ENCODE measurements at regions not wholly inside any gene's neighbourhood (a gene's known extent, or its start where the extent isn't known, plus 50 kb on each side); places are given as distances from the start of the nearest gene placed in this dataset.

DNA sequence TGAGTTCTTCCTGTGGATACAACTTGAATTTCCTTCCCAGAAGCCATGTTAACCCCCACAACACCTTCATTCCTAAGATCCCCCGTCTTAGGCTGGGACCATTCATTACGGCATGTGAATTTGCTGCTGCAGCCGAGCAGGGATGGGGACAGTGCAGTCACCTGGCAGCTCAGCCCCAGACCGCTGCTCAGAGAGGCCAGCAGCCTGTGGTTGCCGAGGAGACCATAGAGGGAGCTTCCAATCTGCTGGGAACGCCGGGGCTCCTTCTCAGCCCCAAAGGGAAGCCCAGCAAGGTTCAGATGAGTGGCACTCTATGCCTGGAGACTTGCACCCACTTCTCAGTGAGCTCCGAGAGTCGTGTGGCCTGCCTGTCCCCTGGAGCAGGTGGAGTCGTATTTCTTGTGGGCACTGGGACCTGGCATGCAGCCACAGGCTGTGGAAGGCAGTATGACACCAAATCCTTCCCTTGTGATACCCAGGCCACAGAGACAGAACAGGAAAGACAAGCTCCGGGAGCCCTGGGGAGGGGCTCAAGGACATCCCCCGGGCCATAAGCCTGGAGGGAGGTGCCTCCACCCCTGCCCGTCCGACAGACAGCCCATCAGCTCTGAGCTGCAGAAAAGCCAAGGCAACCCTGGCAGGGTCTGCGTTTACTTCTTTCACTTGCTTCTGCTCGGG, 167.3 kb downstream of the FAM43A start:
- Mint-ChIP-seq H3K27me3 (ENCODE audit: insufficient read depth, low read depth, poor library complexity) (peaks cover 2% of the 10 kb centered on the region), H3K4me1 (peaks cover 7% of the 10 kb centered on the region; the same call in 2 of the 3 replicates), H3K4me3 (no peak overlapping the region), H3K27ac (no peak overlapping the region), H3K9me3 (no peaks in the 10 kb centered on the region), H3K36me3 (ENCODE audit: low read depth) (no peaks in the 10 kb centered on the region)
- no peaks in the 10 kb centered on the region for H3K4me1 ChIP-seq (ENCODE audit: insufficient read depth)
- no peaks in the 10 kb centered on the region for H4K20me1 ChIP-seq (replicated peaks; ENCODE audit: insufficient read depth)
- H3K79me2 ChIP-seq (replicated peaks; ENCODE audit: insufficient read depth): no peaks in the 10 kb centered on the region
- peak; percentile 51 for ATAC-seq
- no peak overlapping the region for H3K27ac ChIP-seq (ENCODE audit: low read depth)
- no peaks in the 10 kb centered on the region for H3F3A ChIP-seq (replicated peaks; ENCODE audit: low read depth)
- H3K27me3 ChIP-seq (ENCODE audit: insufficient read depth): no peaks in the 10 kb centered on the region
- H2AFZ ChIP-seq: no peak overlapping the region
- no peak for TF ChIP-seq NANOG (IDR thresholded peaks at IDR 0.05; ENCODE audit: borderline replicate concordance)
- TF ChIP-seq CREB1 (CRISPR knock-in tag; IDR thresholded peaks at IDR 0.05; ENCODE audit: low read depth): no peak
- no peak for TF ChIP-seq POLR2AphosphoS5 (IDR thresholded peaks at IDR 0.05; ENCODE audit: low read depth)
- TF ChIP-seq, protein P1, sequence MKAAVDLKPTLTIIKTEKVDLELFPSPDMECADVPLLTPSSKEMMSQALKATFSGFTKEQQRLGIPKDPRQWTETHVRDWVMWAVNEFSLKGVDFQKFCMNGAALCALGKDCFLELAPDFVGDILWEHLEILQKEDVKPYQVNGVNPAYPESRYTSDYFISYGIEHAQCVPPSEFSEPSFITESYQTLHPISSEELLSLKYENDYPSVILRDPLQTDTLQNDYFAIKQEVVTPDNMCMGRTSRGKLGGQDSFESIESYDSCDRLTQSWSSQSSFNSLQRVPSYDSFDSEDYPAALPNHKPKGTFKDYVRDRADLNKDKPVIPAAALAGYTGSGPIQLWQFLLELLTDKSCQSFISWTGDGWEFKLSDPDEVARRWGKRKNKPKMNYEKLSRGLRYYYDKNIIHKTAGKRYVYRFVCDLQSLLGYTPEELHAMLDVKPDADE (IDR thresholded peaks at IDR 0.05): no peak
- no peak for DNase-seq (ENCODE audit: low spot score)
- no peak overlapping the region for H3K4me3 ChIP-seq
- H3K4me2 ChIP-seq: no peak overlapping the region
- no peaks in the 10 kb centered on the region for H3K9me2 ChIP-seq (ENCODE audit: insufficient read depth)
- no peaks in the 10 kb centered on the region for H3K36me3 ChIP-seq (ENCODE audit: insufficient read depth)

DNA sequence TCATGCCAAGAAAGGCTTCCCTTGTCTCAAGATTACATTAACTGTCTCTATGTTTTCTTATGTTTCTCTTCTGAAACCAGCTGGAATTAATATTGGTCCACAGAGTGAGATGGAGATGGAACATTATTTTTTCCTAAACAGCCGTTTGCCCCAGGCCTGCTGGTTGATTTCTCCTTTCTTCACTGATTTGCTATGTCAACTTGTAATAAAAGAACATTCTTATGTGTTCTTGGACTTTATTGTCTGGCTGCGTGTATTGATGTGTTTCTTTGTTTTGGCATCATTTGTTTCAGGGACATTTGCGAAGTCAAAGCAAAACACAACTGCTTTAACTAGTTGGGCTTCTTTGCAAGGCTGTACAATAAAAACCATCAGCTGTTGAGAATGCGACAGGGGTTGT, 168.5 kb downstream of the FAM43A start:
- Mint-ChIP-seq H3K4me3 (no peak overlapping the region), H3K4me1 (peaks cover 7% of the 10 kb centered on the region; the same call in 2 of the 3 replicates)
- ATAC-seq: no peak
- no peak for TF ChIP-seq ZNF331 (CRISPR knock-in tag; IDR thresholded peaks at IDR 0.05; ENCODE audit: low read depth)
- TF ChIP-seq, protein P2, sequence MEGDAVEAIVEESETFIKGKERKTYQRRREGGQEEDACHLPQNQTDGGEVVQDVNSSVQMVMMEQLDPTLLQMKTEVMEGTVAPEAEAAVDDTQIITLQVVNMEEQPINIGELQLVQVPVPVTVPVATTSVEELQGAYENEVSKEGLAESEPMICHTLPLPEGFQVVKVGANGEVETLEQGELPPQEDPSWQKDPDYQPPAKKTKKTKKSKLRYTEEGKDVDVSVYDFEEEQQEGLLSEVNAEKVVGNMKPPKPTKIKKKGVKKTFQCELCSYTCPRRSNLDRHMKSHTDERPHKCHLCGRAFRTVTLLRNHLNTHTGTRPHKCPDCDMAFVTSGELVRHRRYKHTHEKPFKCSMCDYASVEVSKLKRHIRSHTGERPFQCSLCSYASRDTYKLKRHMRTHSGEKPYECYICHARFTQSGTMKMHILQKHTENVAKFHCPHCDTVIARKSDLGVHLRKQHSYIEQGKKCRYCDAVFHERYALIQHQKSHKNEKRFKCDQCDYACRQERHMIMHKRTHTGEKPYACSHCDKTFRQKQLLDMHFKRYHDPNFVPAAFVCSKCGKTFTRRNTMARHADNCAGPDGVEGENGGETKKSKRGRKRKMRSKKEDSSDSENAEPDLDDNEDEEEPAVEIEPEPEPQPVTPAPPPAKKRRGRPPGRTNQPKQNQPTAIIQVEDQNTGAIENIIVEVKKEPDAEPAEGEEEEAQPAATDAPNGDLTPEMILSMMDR (conservative IDR thresholded peaks at IDR 0.05; ENCODE audit: low read depth in 2 of 2): no peak
- TF ChIP-seq NANOG (IDR thresholded peaks at IDR 0.05; ENCODE audit: borderline replicate concordance): no peak
- no peak for TF ChIP-seq CREB1 (CRISPR knock-in tag; IDR thresholded peaks at IDR 0.05; ENCODE audit: low read depth)
- no peak for TF ChIP-seq EZH2phosphoT487 (IDR thresholded peaks at IDR 0.05; ENCODE audit: unreplicated experiment)
- TF ChIP-seq, protein P1 (IDR thresholded peaks at IDR 0.05): no peak
- no peak for TF ChIP-seq STAT1 (IDR thresholded peaks at IDR 0.05; ENCODE audit: unreplicated experiment)
- TF ChIP-seq POLR2AphosphoS5 (IDR thresholded peaks at IDR 0.05; ENCODE audit: low read depth): no peak
- TF ChIP-seq, protein P3, sequence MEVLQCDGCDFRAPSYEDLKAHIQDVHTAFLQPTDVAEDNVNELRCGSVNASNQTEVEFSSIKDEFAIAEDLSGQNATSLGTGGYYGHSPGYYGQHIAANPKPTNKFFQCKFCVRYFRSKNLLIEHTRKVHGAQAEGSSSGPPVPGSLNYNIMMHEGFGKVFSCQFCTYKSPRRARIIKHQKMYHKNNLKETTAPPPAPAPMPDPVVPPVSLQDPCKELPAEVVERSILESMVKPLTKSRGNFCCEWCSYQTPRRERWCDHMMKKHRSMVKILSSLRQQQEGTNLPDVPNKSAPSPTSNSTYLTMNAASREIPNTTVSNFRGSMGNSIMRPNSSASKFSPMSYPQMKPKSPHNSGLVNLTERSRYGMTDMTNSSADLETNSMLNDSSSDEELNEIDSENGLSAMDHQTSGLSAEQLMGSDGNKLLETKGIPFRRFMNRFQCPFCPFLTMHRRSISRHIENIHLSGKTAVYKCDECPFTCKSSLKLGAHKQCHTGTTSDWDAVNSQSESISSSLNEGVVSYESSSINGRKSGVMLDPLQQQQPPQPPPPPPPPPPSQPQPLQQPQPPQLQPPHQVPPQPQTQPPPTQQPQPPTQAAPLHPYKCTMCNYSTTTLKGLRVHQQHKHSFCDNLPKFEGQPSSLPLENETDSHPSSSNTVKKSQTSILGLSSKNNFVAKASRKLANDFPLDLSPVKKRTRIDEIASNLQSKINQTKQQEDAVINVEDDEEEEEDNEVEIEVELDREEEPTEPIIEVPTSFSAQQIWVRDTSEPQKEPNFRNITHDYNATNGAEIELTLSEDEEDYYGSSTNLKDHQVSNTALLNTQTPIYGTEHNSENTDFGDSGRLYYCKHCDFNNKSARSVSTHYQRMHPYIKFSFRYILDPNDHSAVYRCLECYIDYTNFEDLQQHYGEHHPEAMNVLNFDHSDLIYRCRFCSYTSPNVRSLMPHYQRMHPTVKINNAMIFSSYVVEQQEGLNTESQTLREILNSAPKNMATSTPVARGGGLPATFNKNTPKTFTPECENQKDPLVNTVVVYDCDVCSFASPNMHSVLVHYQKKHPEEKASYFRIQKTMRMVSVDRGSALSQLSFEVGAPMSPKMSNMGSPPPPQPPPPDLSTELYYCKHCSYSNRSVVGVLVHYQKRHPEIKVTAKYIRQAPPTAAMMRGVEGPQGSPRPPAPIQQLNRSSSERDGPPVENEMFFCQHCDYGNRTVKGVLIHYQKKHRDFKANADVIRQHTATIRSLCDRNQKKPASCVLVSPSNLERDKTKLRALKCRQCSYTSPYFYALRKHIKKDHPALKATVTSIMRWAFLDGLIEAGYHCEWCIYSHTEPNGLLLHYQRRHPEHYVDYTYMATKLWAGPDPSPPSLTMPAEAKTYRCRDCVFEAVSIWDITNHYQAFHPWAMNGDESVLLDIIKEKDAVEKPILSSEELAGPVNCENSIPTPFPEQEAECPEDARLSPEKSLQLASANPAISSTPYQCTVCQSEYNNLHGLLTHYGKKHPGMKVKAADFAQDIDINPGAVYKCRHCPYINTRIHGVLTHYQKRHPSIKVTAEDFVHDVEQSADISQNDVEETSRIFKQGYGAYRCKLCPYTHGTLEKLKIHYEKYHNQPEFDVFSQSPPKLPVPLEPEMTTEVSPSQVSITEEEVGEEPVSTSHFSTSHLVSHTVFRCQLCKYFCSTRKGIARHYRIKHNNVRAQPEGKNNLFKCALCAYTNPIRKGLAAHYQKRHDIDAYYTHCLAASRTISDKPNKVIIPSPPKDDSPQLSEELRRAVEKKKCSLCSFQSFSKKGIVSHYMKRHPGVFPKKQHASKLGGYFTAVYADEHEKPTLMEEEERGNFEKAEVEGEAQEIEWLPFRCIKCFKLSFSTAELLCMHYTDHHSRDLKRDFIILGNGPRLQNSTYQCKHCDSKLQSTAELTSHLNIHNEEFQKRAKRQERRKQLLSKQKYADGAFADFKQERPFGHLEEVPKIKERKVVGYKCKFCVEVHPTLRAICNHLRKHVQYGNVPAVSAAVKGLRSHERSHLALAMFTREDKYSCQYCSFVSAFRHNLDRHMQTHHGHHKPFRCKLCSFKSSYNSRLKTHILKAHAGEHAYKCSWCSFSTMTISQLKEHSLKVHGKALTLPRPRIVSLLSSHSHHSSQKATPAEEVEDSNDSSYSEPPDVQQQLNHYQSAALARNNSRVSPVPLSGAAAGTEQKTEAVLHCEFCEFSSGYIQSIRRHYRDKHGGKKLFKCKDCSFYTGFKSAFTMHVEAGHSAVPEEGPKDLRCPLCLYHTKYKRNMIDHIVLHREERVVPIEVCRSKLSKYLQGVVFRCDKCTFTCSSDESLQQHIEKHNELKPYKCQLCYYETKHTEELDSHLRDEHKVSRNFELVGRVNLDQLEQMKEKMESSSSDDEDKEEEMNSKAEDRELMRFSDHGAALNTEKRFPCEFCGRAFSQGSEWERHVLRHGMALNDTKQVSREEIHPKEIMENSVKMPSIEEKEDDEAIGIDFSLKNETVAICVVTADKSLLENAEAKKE (CRISPR knock-in tag; IDR thresholded peaks at IDR 0.05): no peak
- no peak for TF ChIP-seq EZH2 (IDR thresholded peaks at IDR 0.05; ENCODE audit: low read depth, unreplicated experiment)

More for the DNA sequence above, 168.5 kb downstream of the FAM43A start:
- H3K9me3 Mint-ChIP-seq: no peaks in the 10 kb centered on the region
- Histone ChIP-seq H3K79me2 (replicated peaks; ENCODE audit: insufficient read depth) (no peaks in the 10 kb centered on the region), H3K36me3 (ENCODE audit: insufficient read depth) (no peaks in the 10 kb centered on the region), H3K4me2 (no peak overlapping the region), H3K27me3 (ENCODE audit: insufficient read depth) (no peaks in the 10 kb centered on the region), H3K4me3 (no peak overlapping the region), H3K27ac (ENCODE audit: low read depth) (no peak overlapping the region), H3F3A (replicated peaks; ENCODE audit: low read depth) (no peaks in the 10 kb centered on the region), H3K9me2 (ENCODE audit: insufficient read depth) (no peaks in the 10 kb centered on the region; the same call in 1 of the 2 replicates), H4K20me1 (replicated peaks; ENCODE audit: insufficient read depth) (no peaks in the 10 kb centered on the region), H3K4me1 (ENCODE audit: insufficient read depth) (no peaks in the 10 kb centered on the region), H2AFZ (no peak overlapping the region; the same call in 1 of the 2 replicates)
- DNase-seq (ENCODE audit: low spot score): no peak
- H3K27ac Mint-ChIP-seq: no peak overlapping the region
- no peaks in the 10 kb centered on the region for H3K36me3 Mint-ChIP-seq (ENCODE audit: low read depth)
- peaks cover 2% of the 10 kb centered on the region for H3K27me3 Mint-ChIP-seq (ENCODE audit: insufficient read depth, low read depth, poor library complexity)

Measured in GM23338 (cell line).